GM12891 (cell line): ENCODE measurements at regions not wholly inside any gene's neighbourhood (a gene's known extent, or its start where the extent isn't known, plus 50 kb on each side); places are given as distances from the start of the nearest gene placed in this dataset.

Experiments
- POLR2A ChIP-seq: IDR thresholded peaks from 2 replicates; pipeline ENCODE4 v1.6.1; 2011; ENCODE audit warnings: low read depth, low read length, control low read depth
- POLR2AphosphoS5 ChIP-seq: IDR thresholded peaks from 2 replicates; pipeline ENCODE4 v1.6.1; 2011; ENCODE audit warnings: low read depth, low read length, control low read depth

- no peak for TF ChIP-seq POLR2A
- no peak for TF ChIP-seq POLR2AphosphoS5
Observed at GRCh38 chr10:25843551-25844170, 90.4 kb upstream of the MYO3A start.
